ENCODE measurements at regions not wholly inside any gene's neighbourhood (a gene's known extent, or its start where the extent isn't known, plus 50 kb on each side); places are given as distances from the start of the nearest gene placed in this dataset.

DNA sequence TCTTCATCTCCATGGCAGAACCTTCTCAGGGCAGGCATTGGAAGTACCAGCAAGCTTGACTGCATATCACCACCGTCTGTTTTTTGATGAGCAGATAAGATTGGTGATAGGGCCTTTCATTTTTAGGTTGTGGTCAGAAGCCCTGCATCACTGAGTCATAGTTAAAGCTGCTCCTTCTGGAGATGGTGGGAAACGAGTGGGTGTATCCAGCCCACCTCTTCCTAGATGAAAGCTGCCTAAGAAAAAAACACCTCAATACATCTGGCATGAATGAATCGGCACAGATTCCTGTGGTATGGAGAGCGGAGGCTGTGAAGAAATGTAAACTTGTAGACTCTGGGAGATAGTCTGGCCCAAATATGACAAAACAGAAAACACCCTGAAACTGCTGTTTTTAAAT is 248.7 kb upstream of the EGLN3 start (continued):
- TF ChIP-seq, protein P1, sequence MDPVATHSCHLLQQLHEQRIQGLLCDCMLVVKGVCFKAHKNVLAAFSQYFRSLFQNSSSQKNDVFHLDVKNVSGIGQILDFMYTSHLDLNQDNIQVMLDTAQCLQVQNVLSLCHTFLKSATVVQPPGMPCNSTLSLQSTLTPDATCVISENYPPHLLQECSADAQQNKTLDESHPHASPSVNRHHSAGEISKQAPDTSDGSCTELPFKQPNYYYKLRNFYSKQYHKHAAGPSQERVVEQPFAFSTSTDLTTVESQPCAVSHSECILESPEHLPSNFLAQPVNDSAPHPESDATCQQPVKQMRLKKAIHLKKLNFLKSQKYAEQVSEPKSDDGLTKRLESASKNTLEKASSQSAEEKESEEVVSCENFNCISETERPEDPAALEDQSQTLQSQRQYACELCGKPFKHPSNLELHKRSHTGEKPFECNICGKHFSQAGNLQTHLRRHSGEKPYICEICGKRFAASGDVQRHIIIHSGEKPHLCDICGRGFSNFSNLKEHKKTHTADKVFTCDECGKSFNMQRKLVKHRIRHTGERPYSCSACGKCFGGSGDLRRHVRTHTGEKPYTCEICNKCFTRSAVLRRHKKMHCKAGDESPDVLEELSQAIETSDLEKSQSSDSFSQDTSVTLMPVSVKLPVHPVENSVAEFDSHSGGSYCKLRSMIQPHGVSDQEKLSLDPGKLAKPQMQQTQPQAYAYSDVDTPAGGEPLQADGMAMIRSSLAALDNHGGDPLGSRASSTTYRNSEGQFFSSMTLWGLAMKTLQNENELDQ (CRISPR knock-in tag; IDR thresholded peaks at IDR 0.05; ENCODE audit: borderline replicate concordance), result no peak
- no peak for TF ChIP-seq PHF5A (CRISPR knock-in tag; IDR thresholded peaks at IDR 0.05; ENCODE audit: low read depth, unreplicated experiment)

DNA sequence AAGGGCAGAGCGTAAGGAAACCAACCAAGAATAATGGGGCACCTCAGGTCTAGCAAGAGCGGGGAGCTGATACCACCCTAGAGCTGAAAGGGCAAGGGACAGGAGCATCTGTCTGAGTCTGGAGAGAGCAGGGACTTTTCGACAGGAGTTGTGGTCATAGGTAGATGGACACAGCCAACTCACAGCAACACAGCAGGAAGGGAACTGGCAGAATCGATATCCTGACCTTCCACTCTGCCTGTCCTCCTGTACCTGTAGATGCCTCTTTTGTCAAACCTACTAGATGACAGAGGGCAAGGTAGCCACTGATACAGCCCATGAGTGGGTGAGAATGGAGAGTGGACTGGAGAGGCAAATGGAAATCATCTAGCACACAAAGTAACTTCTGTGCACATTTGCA is 247.2 kb upstream of the EGLN3 start:
- Histone ChIP-seq H3K9ac (ENCODE audit: insufficient read depth, low read depth, low read length) (no peak overlapping the region), H4K20me1 (ENCODE audit: insufficient read depth, low read length) (no peaks in the 10 kb centered on the region), H3K4me1 (ENCODE audit: insufficient read depth, low read length) (no peaks in the 10 kb centered on the region), H3K27ac (ENCODE audit: extremely low read length, insufficient read depth, low read length) (no peak overlapping the region), H3K36me3 (replicated peaks in 1 of 2; ENCODE audit: control insufficient read depth in 1 of 2, insufficient read depth in 2 of 2, low read length in 2 of 2) (no peaks in the 10 kb centered on the region), H3K27me3 (ENCODE audit: control insufficient read depth in 1 of 2, insufficient read depth in 2 of 2, low read length in 2 of 2) (peaks cover 0 to 2% of the 10 kb centered on the region in 2 experiments; a peak in 1 of 5 replicates), H3K9me3 (ENCODE audit: low read length) (no peaks in the 10 kb centered on the region), H2AFZ (ENCODE audit: low read length) (no peak overlapping the region), H3K4me2 (ENCODE audit: low read depth, low read length) (no peak overlapping the region), H3K4me3 (replicated peaks in 1 of 3; ENCODE audit: insufficient read depth in 1 of 3, low read depth in 2 of 3, low read length in 3 of 3) (no peak overlapping the region), H3K79me2 (ENCODE audit: insufficient read depth, low read length) (no peaks in the 10 kb centered on the region)
- FAIRE-seq (no peak), DNase-seq (ENCODE audit: low spot score) (no peak), ATAC-seq (peak; percentile 62)
- TF ChIP-seq, protein P2, sequence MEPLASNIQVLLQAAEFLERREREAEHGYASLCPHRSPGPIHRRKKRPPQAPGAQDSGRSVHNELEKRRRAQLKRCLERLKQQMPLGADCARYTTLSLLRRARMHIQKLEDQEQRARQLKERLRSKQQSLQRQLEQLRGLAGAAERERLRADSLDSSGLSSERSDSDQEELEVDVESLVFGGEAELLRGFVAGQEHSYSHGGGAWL (CRISPR knock-in tag; IDR thresholded peaks at IDR 0.05), result no peak
- TF ChIP-seq GLI4 (CRISPR knock-in tag; IDR thresholded peaks at IDR 0.05; ENCODE audit: borderline replicate concordance) (no peak), ZNF670 (CRISPR knock-in tag; IDR thresholded peaks at IDR 0.05; ENCODE audit: borderline replicate concordance) (no peak), RFXANK (CRISPR knock-in tag; IDR thresholded peaks at IDR 0.05) (no peak), ZNF552 (CRISPR knock-in tag; IDR thresholded peaks at IDR 0.05; ENCODE audit: borderline replicate concordance) (no peak), RBFOX2 (IDR thresholded peaks at IDR 0.05; ENCODE audit: low read depth, low read length) (no peak), ZNF260 (CRISPR knock-in tag; IDR thresholded peaks at IDR 0.05; ENCODE audit: borderline replicate concordance, low read depth) (no peak), ZNF205 (CRISPR knock-in tag; IDR thresholded peaks at IDR 0.05) (no peak)
- TF ChIP-seq, protein P3, sequence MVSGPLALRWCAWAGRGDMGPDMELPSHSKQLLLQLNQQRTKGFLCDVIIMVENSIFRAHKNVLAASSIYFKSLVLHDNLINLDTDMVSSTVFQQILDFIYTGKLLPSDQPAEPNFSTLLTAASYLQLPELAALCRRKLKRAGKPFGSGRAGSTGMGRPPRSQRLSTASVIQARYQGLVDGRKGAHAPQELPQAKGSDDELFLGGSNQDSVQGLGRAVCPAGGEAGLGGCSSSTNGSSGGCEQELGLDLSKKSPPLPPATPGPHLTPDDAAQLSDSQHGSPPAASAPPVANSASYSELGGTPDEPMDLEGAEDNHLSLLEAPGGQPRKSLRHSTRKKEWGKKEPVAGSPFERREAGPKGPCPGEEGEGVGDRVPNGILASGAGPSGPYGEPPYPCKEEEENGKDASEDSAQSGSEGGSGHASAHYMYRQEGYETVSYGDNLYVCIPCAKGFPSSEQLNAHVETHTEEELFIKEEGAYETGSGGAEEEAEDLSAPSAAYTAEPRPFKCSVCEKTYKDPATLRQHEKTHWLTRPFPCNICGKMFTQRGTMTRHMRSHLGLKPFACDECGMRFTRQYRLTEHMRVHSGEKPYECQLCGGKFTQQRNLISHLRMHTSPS (CRISPR knock-in tag; IDR thresholded peaks at IDR 0.05; ENCODE audit: low read depth), result no peak
- TF ChIP-seq, protein P4, sequence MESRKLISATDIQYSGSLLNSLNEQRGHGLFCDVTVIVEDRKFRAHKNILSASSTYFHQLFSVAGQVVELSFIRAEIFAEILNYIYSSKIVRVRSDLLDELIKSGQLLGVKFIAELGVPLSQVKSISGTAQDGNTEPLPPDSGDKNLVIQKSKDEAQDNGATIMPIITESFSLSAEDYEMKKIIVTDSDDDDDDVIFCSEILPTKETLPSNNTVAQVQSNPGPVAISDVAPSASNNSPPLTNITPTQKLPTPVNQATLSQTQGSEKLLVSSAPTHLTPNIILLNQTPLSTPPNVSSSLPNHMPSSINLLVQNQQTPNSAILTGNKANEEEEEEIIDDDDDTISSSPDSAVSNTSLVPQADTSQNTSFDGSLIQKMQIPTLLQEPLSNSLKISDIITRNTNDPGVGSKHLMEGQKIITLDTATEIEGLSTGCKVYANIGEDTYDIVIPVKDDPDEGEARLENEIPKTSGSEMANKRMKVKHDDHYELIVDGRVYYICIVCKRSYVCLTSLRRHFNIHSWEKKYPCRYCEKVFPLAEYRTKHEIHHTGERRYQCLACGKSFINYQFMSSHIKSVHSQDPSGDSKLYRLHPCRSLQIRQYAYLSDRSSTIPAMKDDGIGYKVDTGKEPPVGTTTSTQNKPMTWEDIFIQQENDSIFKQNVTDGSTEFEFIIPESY (CRISPR knock-in tag; IDR thresholded peaks at IDR 0.05), result no peak
- TF ChIP-seq, protein P5, sequence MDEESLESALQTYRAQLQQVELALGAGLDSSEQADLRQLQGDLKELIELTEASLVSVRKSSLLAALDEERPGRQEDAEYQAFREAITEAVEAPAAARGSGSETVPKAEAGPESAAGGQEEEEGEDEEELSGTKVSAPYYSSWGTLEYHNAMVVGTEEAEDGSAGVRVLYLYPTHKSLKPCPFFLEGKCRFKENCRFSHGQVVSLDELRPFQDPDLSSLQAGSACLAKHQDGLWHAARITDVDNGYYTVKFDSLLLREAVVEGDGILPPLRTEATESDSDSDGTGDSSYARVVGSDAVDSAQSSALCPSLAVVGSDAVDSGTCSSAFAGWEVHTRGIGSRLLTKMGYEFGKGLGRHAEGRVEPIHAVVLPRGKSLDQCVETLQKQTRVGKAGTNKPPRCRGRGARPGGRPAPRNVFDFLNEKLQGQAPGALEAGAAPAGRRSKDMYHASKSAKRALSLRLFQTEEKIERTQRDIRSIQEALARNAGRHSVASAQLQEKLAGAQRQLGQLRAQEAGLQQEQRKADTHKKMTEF (CRISPR knock-in tag; IDR thresholded peaks at IDR 0.05), result no peak
- TF ChIP-seq, protein P6, sequence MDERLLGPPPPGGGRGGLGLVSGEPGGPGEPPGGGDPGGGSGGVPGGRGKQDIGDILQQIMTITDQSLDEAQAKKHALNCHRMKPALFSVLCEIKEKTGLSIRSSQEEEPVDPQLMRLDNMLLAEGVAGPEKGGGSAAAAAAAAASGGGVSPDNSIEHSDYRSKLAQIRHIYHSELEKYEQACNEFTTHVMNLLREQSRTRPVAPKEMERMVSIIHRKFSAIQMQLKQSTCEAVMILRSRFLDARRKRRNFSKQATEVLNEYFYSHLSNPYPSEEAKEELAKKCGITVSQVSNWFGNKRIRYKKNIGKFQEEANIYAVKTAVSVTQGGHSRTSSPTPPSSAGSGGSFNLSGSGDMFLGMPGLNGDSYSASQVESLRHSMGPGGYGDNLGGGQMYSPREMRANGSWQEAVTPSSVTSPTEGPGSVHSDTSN (CRISPR knock-in tag; IDR thresholded peaks at IDR 0.05), result no peak
- no TSS peak for BruUV-seq (replicated peaks)
- WGBS (ENCODE audit: low lambda C conversion rate), result 21% methylated on average over 4 of the region's 4 CpGs
- CTCF ChIA-PET (ENCODE audit: low intra/inter-chr PET ratio, low total read pairs), result no interaction called here
- in situ Hi-C loops (cut with HindIII; ENCODE audit: extremely low pct_ligation_motif_present, low pct_unique_long_range_greater_than_20kb) (no loop called here), intact Hi-C loops (cut with micrococcal nuclease; ENCODE audit: unreplicated experiment) (no loop called here)
- POLR2A ChIA-PET, result no interaction called here

Measured in HepG2 (cell line).